Upper lobe of right lung (tissue), 1 donor: ENCODE measurements at regions not wholly inside any gene's neighbourhood (a gene's known extent, or its start where the extent isn't known, plus 50 kb on each side); places are given as distances from the start of the nearest gene placed in this dataset.
A peak's percentile ranks its signal among the peaks of the same experiment; 100 is the strongest.

Source experiments
- ATAC-seq: fragments of 200-7000 bp; cut with Tn5 transposase; one replicate; pipeline ENCODE4 v1.9.1; 2020; ENCODE audit warnings: mild to moderate bottlenecking, moderate library complexity
- DNase-seq: peaks from one replicate; pipeline ENCODE4 v3.0.0-alpha.2; 2020
- H3K27ac ChIP-seq: fragments of 200-600 bp; one replicate; pipeline ENCODE4 v1.8.0; 2022
- H3K27me3 ChIP-seq: fragments of 200-600 bp; one replicate; pipeline ENCODE4 v1.8.0; 2022; ENCODE audit warnings: mild to moderate bottlenecking
- H3K36me3 ChIP-seq: fragments of 200-600 bp; one replicate; pipeline ENCODE4 v1.8.0; 2022
- H3K4me1 ChIP-seq: fragments of 200-600 bp; one replicate; pipeline ENCODE4 v1.8.0; 2022
- H3K4me3 ChIP-seq: fragments of 200-600 bp; one replicate; pipeline ENCODE4 v1.8.0; 2022; ENCODE audit warnings: mild to moderate bottlenecking
- H3K9me3 ChIP-seq: fragments of 200-600 bp; one replicate; pipeline ENCODE4 v1.8.0; 2022
- CTCF ChIP-seq: fragments of 200-600 bp; IDR thresholded peaks from one replicate; pipeline ENCODE4 v1.8.0; 2022; ENCODE audit warnings: antibody characterized with exemption
- intact Hi-C: fragments of 100-400 bp; cut with DNase I; formaldehyde crosslinking; loops from one replicate; pipeline ENCODE4 v1.11.0; 2022
- donor health status: DM: no; HTN: yes; CAD: no; lungs with severe emphysema.

DNA sequence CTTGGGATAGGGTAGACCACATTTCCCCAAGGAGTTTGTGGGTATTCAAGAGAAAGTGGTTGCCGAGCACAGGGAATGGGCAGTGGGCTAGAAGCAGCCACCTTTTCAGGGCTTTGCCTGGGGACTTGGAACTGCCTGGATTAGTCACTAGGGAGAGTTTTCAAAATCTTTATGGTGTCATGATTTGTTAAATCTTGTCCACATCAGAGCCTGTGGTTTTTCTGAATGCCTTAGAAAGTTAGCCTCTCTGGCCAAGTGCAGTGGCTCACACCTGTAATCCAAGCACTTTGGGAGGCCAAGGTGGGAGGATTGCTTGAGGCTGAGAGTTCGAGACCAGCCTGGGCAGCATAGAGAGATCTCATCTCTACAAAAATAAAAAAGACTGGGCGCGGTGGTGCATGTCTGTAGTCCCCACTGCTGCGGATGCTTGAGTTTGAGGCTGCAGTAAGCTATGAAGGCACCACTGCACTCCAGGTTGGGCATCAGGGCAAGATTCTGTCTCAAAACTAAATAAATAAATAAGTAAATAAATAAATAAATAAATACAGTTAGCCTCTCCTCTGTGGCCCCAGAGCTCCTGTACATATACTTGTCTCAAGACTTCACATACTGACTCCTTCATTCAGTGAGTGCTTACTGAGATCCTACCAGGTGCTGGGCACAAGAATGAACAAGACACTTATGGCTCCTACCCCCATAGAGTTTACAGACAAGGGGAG is 76.3 kb upstream of the HNF1B start:
- Histone ChIP-seq H3K4me1 (no peaks in the 10 kb centered on the region), H3K4me3 (no peak overlapping the region), H3K27me3 (no peaks in the 10 kb centered on the region), H3K9me3 (no peaks in the 10 kb centered on the region), H3K27ac (no peak overlapping the region), H3K36me3 (no peaks in the 10 kb centered on the region)
- no peak for TF ChIP-seq CTCF
- intact Hi-C loops, result no loop called here
- DNase-seq (no peak), ATAC-seq (no peak)

GRCh38 chr17:37820313-37820994 is 75.6 kb upstream of the HNF1B start:
- no peak for ATAC-seq
- no peak for TF ChIP-seq CTCF
- H3K27ac ChIP-seq, result no peak overlapping the region
- no peak overlapping the region for H3K4me3 ChIP-seq
- H3K36me3 ChIP-seq, result no peaks in the 10 kb centered on the region
- H3K9me3 ChIP-seq, result no peaks in the 10 kb centered on the region
- no peak for DNase-seq
- no peaks in the 10 kb centered on the region for H3K4me1 ChIP-seq
- intact Hi-C loops, result no loop called here
- H3K27me3 ChIP-seq, result no peaks in the 10 kb centered on the region

GRCh38 chr17:37818689-37819088 is 73.8 kb upstream of the HNF1B start:
- TF ChIP-seq CTCF, result no peak
- Histone ChIP-seq H3K4me3 (no peak overlapping the region), H3K27ac (no peak overlapping the region), H3K4me1 (no peaks in the 10 kb centered on the region), H3K27me3 (peaks cover 10% of the 10 kb centered on the region), H3K36me3 (no peaks in the 10 kb centered on the region), H3K9me3 (no peaks in the 10 kb centered on the region)
- intact Hi-C loops, result no loop called here
- DNase-seq (peak; percentile 70), ATAC-seq (peak; percentile 90)

GRCh38 chr17:37816950-37817349 is 72.1 kb upstream of the HNF1B start:
- TF ChIP-seq CTCF, result no peak
- DNase-seq (no peak), ATAC-seq (no peak)
- Histone ChIP-seq H3K27me3 (peaks cover 10% of the 10 kb centered on the region), H3K36me3 (no peaks in the 10 kb centered on the region), H3K9me3 (no peaks in the 10 kb centered on the region), H3K4me1 (no peaks in the 10 kb centered on the region), H3K27ac (no peak overlapping the region), H3K4me3 (no peak overlapping the region)
- intact Hi-C loops, result no loop called here

DNA sequence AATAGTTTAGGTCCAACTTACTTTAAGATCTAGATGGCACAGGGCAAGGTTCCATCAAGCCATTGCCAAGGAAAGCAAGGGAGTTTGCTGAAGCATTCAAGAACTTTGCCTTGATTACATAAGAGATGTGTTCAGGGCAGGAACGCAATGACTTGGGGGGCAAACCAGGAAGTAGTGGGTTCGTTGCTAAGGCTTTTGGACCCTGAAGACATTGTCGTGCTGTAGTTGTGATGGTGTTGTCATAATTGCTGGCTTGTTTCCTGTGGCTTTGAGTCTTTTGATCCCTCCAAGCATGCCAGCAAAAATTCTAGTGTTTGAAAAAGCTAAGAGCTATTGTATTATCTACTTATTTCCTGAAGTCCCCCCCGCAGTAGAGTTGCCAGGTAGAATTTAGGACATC is 70.7 kb upstream of the HNF1B start:
- TF ChIP-seq CTCF, result no peak
- DNase-seq (no peak), ATAC-seq (no peak)
- Histone ChIP-seq H3K36me3 (no peaks in the 10 kb centered on the region), H3K9me3 (no peaks in the 10 kb centered on the region), H3K27ac (no peak overlapping the region), H3K27me3 (peaks cover 10% of the 10 kb centered on the region), H3K4me3 (no peak overlapping the region), H3K4me1 (no peaks in the 10 kb centered on the region)
- intact Hi-C loops, result no loop called here
